ENCODE measurements at regions not wholly inside any gene's neighbourhood (a gene's known extent, or its start where the extent isn't known, plus 50 kb on each side); places are given as distances from the start of the nearest gene placed in this dataset.

DNA sequence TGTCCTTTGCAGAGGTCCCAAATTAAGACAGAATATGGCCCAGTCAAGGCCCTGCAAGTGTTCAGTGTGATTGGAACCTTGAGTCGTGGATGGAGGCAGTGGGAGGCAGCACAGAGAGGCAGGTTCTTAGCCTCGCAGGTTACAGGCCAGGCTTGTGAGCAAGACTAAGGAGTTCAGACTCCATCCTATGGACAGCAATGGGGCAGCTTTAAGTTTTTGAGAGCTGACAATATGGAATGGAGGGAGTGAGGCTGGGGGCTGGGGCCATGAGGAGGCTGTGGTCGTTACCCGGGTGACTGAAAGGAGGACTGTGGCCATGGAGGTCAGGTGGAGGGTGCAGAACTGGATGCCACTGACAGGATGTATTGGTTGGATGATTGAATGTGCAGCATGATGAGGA lies 74.1 kb upstream of the PRR23C start:
- TF ChIP-seq POLR2A (IDR thresholded peaks at IDR 0.05; ENCODE audit: insufficient read depth in 1 of 2, low read depth in 2 of 2, low read length in 2 of 2), result no peak
- TF ChIP-seq HNRNPLL (IDR thresholded peaks at IDR 0.05; ENCODE audit: low read depth, low read length, poor library complexity, severe bottlenecking), result no peak
- TF ChIP-seq BHLHE40 (IDR thresholded peaks at IDR 0.05; ENCODE audit: low read length), result no peak
- no peak for TF ChIP-seq HNRNPH1 (optimal IDR thresholded peaks at IDR 0.05; ENCODE audit: low read depth, low read length)
- no peak for TF ChIP-seq NR2F6 (IDR thresholded peaks at IDR 0.05)
- TF ChIP-seq NR2F6 (CRISPR knock-in tag; IDR thresholded peaks at IDR 0.05), result no peak
